GM23248 (cell line): ENCODE measurements at regions not wholly inside any gene's neighbourhood (a gene's known extent, or its start where the extent isn't known, plus 50 kb on each side); places are given as distances from the start of the nearest gene placed in this dataset.

ENCODE experiments used
- EZH2 ChIP-seq: fragments of 200-600 bp; sonication (generic); IDR thresholded peaks from 2 replicates; pipeline ENCODE4 v1.6.1; 2018; ENCODE audit warnings: antibody characterized with exemption, mild to moderate bottlenecking; ENCODE audit not compliant: insufficient read depth, poor library complexity, severe bottlenecking
- EZH2phosphoT487 ChIP-seq: fragments of 200-600 bp; sonication (generic); IDR thresholded peaks from 2 replicates; pipeline ENCODE4 v1.6.1; 2018; ENCODE audit warnings: antibody characterized with exemption, moderate library complexity, mild to moderate bottlenecking, low read depth; ENCODE audit not compliant: insufficient read depth

DNA sequence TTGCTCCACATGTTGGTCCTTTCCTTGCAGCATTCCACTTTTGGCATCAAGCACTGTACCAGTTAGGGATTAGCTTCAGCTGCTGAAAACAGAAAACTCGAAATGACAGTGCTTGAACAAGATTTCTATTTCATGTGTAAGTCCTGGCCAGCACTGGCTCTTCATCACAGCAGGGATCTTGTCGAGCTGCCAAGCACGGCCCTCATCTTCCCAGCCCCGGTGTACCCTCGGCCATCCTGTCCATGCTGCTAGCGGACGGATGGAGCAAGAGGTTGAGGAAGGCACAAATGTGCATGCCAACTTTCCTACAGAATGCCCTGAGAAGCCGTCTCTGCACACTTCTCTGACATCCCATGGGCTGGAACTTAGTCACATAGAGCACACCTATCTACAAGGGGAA is 130.6 kb downstream of the TENT4A start:
- TF ChIP-seq EZH2: no peak
- TF ChIP-seq EZH2phosphoT487: no peak
